Right renal pelvis (tissue), 4 donors: ENCODE measurements at regions not wholly inside any gene's neighbourhood (a gene's known extent, or its start where the extent isn't known, plus 50 kb on each side); places are given as distances from the start of the nearest gene placed in this dataset.
"Not testable (repeated sequence)": the region's sequence is repeated elsewhere in the genome, so short reads cannot be mapped to it uniquely, and the experiment has no call there.

Experiments used
- DNase-seq, 4 donors: peaks; one replicate each; pipeline ENCODE4 v3.0.0-alpha.2; 2013; ENCODE audit warnings: low read depth in 4 of 4, low spot score in 3 of 4, missing footprints in 1 of 4

GRCh38 chr3:187849016-187849654 is 103.9 kb upstream of the BCL6 start:
- no peak for DNase-seq

DNA sequence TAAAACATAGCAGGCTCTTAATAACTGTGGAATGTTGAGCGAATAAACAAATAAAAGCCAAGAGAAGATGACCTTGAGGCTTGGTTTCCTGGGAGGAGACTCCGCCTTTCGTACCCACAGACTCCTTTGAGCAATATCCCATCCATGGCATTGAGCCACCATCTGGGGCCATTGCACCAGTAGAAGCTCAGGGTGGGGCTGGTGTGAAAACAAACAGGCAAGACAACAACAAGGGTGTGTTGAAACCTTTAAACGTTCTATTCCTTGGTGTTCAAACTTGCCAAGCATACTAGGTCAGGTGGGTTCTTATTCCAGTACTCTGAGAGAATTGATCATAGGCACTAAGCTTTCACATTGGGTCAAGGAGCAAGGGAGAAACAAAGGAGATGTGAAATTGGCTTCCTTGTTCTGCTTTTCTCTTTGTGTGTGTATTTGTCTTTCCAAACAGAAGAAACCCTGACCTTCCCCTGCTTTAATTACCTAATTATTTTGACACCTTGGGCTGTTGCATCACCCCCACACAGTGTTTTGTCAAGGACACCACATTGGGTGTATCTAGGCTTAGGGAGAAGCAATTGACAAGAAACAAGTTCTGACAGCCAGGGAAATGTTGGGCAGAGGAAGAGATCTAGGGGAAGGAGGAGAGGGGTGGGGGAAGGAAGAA is 105.1 kb upstream of the BCL6 start:
- DNase-seq, result no peak

DNA sequence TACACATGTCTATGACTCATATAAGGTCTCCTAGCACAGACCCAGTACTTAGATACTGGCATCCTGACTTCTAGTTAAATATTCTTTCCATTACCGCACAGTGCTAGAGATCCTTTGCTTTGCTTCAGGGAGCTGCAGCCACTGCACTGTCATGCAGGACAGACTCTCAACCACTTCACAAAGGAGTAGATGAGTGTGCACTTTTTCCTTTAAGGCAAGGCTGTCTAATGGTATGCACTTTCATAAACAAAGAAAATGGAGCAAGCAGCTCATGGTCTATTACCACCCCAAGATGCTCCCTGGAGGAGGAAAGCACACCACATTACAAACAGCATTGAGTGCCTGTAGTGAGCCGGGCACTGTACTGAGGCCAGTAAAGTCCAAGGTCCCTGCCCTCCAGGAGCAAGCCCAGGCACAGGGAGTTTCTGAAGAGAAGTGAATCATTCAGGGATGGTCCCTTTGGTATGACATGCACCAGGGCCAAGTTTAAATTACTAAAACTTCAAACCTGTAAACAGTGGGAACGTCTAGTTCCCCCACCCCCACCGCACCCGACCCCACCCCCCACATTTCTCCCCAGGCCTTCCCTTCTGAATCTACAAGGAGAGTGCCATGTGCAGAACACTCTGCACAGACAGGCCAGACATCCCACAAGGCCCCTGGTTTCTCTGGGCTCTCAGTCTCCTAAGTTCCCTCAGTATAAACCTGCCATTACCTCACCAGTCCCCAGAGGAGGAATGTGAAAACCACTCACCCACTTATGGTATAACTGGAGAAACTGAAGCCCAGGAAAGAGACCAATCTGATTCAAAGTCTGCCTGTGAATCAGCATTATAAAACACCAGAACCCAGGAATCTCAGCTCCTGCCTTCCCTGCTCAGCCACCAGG is 107.8 kb upstream of the BCL6 start:
- DNase-seq, result no peak

DNA sequence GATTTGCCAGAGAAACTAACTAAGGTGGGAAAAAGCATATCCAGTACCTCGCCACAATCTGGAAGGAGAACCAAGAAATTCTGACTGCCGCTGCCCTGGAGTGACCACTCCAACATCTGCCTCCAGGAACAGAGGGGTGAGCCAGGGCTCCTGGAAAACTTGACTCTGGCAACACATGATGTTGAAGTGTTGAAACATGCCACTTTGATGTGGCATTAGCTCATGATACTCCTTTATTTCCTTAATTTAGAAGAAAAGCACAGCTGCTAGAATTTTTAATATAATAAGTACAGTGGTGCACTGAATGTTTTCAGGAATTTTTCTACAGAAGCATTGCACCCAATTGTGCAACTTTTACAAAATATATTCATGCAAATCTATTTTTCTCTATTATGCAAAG is 109.9 kb upstream of the BCL6 start:
- no peak for DNase-seq

GRCh38 chr3:187856555-187856954 is 111.3 kb upstream of the BCL6 start:
- DNase-seq, result no peak

- DNase-seq, result no peak
Measured at GRCh38 chr3:187858041-187858440, 112.8 kb upstream of the BCL6 start.

DNA sequence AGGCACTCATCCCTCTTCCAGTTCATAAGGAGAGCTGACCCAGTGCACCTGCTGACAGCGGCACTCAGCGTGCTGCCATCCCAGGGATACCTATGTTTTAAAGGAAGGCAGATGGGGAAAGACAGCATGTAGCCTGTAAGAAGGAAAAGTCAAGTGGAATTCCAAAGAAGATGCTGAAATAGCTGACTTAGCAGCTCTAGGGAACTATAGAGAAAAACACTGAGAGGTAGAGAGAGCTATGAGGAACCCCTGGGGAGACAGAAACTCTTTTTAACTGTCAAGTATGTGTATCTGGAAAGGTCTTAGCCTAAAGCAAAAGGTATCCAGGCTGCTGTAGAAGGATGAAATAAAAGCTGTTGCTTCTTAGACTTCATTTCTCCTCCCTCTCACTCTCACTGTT is 113.4 kb upstream of the BCL6 start:
- DNase-seq, result no peak

DNA sequence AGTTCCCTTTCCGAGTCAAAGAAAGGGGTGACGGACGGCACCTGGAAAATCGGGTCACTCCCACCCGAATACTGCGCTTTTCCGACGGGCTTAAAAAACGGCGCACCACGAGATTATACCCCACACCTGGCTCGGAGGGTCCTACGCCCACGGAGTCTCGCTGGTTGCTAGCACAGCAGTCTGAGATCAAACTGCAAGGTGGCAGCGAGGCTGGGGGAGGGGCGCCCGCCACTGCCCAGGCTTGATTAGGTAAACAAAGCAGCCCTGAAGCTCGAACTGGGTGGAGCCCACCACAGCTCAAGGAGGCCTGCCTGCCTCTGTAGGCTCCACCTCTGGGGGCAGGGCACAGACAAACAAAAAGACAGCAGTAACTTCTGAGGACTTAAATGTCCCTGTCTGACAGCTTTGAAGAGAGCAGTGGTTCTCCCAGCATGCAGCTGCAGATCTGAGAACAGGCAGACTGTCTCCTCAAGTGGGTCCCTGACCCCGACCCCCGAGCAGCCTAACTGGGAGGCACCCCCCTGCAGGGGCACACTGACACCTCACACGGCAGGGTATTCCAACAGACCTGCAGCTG is 117.5 kb upstream of the BCL6 start:
- not testable (repeated sequence) for DNase-seq

- DNase-seq, result no peak
Measured at GRCh38 chr3:187870360-187871203, 125.3 kb upstream of the BCL6 start.

DNA sequence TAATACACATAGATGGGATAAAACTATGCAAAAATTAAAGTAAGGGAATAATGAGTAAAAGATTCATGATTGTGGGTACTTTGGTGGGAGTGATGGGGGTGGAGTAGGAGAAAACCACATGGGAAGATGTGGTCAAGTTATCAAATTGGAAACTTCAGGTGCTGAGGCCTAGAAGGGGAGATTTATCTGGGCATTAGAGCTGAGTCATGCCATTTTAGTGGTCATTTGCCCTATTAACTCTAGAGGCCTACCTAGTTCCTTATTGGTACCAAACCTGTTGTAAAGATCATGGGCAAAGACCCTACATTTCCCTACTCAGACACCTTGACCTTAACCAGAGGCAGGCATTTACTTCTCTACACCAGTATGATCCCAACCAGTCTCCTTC is 125.9 kb upstream of the BCL6 start:
- no peak for DNase-seq

DNA sequence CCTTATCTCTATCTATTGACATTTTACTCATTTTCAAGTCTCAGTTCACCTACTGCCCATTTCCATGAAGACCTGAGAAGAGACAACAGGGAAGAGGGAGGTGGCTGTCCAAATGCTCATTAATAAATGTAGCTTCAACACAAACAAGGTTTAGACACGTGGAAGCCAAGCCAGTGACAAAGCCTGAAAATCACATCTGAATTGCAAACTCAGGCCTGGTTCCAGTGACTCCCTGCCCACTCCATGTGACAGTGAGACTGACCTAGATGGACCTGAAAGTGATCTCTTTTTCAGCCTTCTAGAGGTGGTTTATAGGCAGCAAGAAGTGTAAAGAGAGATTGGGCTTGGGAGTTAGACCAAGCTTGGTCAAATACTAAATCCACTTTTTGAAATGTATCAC is 126.6 kb upstream of the BCL6 start:
- no peak for DNase-seq

DNA sequence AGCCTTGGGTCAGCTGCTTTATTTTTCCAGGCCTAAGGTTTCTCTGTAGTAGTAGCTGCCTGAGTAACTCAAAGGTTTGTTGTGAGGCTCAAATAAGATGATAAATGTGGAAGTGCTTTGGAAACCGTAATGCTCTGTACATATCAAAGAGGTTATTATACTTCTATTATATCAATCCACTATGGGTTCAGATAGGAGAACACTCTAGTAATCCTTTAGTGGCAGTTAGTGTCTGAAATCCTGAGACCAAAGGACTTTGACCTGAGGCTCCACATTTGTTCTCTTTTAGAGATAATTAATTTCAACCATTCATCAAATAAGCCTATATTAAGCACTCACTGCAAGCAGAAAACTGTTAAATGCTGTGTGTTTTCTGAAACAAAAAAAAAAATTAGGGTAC is 128.6 kb upstream of the BCL6 start:
- DNase-seq, result no peak

- DNase-seq, result no peak
Measured at GRCh38 chr3:187875863-187876262, 130.6 kb upstream of the BCL6 start.

GRCh38 chr3:187878772-187879518 is 133.7 kb upstream of the BCL6 start:
- no peak for DNase-seq

DNA sequence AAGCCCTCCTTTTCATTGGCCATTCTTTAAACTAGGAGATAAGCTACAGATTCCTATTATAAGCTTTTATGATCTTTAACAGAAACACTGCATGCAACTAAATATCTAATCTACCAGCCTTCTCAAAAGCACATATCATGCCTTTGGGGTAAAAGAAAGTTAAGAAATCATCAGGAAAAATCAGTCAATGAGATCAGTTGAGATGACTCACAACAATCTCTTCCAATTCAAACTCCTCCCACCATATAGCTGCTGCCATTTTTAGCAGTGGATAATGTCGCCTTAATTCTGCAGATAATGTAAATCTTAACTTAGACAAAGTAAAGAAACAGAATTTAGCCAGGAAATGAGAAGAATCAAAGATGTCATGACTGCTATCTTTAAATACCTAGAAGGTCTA is 135.2 kb upstream of the BCL6 start:
- no peak for DNase-seq

DNA sequence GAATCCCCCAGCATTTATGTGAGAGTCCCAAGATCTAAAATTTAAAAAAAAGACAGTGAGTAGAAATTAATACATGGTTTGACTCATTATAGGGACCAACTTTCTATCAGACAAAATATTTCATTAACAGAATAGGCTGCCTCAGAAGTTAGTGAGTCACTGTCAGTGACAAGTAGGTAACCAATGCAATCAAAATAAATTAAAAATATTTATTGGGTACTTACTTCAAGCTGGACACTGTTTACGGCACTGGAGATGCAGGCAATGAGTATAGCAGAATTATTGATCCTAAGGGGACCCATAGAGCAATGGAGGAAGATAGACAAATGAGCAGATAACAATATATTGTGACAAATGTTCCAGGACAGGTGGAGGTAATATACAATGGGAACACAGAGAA is 135.6 kb upstream of the BCL6 start:
- no peak for DNase-seq

GRCh38 chr3:187888701-187889100 is 143.4 kb upstream of the BCL6 start:
- DNase-seq, result no peak

GRCh38 chr3:187889106-187889505 is 143.8 kb upstream of the BCL6 start:
- no peak for DNase-seq

DNA sequence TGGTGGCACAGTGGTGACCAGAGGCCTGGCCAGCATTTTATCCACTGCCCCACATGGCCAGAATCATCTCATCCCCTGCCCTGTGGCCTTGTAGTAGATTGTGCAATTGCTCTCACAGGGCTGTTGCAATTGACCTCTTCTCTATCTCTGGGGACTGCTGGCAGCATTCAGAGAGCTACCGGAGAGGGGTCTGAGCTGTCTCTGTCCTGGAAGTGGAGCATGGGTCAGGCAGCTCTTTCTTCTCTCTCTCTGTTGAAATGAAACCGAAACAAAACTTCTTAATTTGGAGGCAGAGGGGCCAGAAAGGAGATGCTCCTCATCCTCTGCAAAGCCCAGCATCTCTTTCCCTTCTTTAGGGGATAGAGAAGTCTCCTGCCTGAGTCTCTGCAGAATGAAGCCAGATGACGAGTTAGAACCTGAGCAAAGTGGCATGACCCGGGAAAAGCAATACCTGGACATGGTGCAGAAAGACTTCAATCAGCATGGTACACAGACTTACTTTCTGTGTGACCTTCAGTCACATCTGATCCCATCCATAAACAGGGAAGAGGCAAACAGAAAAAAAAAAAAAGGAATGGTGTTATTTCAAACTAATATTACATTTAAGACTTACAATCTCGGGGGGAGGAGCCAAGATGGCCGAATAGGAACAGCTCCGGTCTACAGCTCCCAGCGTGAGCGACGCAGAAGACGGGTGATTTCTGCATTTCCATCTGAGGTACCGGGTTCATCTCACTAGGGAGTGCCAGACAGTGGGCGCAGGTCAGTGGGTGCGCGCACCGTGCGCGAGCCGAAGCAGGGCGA is 144.5 kb upstream of the BCL6 start:
- no peak for DNase-seq
